HG03280 (cell line): ENCODE measurements at regions not wholly inside any gene's neighbourhood (a gene's known extent, or its start where the extent isn't known, plus 50 kb on each side); places are given as distances from the start of the nearest gene placed in this dataset.
A peak's percentile ranks its signal among the peaks of the same experiment; 100 is the strongest.
"Not testable (repeated sequence)": the region's sequence is repeated elsewhere in the genome, so short reads cannot be mapped to it uniquely, and the experiment has no call there.

Experiments used
- ATAC-seq: cut with Tn5 transposase; IDR thresholded peaks from one replicate; pipeline ENCODE4 v1.9.1; 2021; ENCODE audit warnings: mild to moderate bottlenecking, moderate library complexity; ENCODE audit not compliant: unreplicated experiment

DNA sequence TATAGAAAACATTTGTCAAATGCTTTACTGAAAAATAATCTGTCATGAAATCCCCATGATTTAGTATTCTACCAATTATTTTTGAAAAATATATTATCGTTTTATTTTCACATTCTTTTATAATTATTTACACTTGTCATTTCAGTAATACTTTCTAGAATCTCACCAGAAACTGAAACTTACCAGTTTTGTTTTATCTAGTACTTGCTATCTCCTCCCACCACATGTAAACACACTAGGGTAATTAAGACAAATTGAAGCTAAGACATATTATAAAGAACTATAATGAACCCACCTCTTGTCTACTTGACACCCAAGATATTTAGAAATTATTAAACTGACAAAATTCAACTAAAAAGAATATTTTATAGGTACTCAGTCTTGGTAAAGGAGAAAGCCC is 51.5 kb upstream of the GRM3 start:
- no peak for ATAC-seq

GRCh38 chr7:86574006-86574405 is 69.7 kb upstream of the GRM3 start:
- no peak for ATAC-seq

GRCh38 chr7:86558680-86559501 is 84.8 kb upstream of the GRM3 start:
- no peak for ATAC-seq

- ATAC-seq, result no peak
Measured at GRCh38 chr7:86534641-86535040, 109.1 kb upstream of the GRM3 start.

DNA sequence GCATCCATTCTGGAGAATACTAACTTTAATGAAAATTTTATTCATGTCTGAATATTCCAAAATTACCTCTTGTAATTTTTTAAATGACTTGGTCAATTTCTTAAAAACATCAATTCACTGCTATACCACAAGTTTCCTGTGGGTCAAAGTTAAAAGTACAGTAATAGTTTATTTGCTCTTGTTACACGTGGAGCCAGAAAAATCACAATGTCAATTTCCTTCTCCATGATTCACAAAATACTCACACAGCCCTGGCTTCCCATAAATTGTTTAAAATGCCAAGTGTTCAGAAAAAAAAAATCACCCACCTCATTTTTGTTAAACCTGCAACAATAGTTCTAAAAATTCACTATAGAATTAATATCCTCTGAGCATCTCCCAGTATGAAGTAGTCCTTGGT is 139.5 kb upstream of the GRM3 start:
- no peak for ATAC-seq

DNA sequence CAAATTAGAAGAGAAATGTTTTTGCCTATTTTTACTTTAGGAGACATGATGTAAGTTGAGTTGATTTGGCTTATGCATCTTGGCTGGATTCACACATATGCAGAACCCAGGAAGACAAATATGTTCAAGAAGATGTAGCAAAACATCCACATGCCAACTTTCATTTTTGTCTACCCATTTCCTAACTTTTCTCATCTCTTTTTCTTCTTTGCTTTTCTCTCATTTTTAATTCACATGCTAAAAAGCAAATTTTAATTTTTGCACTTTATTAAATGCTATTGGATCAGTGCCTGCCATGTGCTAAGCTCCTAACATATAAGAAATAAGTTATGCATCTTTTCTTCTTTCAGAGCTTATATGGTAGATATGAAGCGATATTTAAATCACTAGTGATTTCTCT is 143.7 kb upstream of the GRM3 start:
- ATAC-seq, result no peak

DNA sequence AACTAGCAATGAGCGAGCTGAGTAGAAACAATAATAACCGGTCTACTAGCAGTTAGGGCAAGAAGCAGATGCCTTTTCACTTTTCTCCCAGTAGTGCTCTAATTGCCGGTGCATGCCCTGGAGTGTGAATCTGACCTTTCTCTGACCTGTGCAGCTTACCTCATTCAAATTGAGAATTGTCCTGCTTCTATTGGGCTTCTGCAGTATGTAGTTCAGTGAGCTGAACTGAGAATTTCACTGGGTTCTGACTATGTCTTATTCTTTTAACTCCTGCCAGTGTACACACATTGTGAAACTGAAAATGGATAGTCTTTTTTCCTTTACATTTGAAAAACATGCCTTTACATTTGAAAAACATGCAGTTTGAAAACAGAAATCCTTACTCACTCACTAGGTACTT is 157.9 kb upstream of the GRM3 start:
- no peak for ATAC-seq

DNA sequence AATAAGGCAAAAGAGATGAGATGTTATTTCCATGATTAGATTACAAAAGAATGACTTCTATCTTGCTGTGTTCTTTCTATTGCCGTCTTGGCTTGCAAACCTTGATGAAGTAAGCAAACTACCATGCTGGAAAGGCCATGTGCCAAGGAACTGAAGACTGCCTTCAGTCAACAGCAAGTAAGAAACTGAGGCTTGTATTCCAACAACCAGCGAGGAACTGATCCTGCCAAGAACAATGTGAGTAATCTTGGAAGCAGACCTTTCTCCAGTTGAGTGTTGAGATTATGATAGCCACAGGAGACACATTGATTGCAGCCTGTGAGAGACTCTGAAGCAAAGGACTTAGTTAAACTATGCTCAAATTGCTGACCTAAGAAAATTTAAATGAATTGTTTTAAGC is 164.6 kb upstream of the GRM3 start:
- no peak for ATAC-seq

GRCh38 chr7:86477343-86477935 is 166.3 kb upstream of the GRM3 start:
- no peak for ATAC-seq

DNA sequence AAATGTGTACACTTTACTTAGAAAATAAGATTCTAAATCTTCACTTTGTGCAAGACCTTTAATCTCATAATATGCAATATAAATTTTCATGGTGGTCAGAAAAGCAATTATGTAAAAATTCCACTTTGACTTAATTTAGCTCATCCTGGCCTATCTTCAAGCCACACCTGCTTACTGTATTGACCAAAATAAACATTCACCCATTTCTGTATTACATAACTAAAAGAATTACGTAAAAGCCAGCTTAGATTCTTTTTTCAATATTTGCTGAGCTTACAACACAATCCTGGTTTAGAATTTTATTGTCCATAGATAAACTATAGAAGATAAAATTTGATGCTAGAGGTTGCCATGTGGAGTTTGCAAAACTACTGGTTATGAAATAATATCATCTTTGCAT is 172.9 kb upstream of the GRM3 start:
- ATAC-seq, result no peak

DNA sequence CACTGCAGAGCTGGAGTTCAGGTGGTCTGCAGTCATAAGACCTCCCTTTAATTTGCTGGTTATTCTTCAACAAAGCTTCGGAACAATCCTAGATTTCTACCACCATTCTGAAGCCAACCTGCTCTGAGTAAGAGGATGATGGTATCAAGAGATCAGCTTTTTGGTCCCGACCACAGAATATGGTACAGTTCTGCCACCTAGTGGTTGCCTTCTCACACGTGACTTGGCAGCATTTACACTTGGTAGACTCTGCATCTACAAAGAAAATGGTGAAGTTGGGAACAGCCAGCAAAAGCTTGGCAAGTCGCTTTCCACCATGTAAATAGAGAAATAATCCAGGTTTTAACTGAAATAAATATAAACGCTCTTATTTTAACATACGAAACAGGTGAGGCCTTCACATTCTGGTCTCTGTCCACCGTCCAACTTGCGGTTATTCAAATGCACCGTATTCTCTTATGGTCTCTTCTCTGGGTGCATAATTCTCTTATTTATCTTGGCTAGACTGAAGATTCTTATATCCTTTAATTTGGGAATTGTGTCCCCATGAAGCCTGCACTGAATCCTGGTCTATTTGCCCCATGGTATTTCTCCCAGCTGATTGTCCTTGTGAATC is 173.9 kb upstream of the GRM3 start:
- peak; percentile 99 for ATAC-seq

DNA sequence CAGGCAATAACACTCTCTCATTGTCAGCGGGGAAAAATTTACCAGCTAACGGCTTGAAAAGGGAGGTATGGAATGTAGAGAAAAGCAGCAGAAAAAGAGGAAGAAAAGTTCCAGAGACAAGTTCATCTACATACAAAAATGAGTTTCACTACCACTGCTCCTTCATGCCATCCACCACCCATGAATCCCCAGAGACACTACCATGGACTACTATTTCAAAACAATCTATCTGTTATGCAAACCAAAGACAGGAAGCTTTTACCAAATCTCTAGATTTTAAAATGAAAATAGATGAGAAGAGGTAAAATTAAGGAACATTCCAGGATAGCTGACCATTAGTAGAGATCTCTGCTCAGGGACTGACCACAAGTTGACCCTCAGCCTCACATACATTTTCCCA is 189.0 kb upstream of the GRM3 start:
- ATAC-seq, result no peak

DNA sequence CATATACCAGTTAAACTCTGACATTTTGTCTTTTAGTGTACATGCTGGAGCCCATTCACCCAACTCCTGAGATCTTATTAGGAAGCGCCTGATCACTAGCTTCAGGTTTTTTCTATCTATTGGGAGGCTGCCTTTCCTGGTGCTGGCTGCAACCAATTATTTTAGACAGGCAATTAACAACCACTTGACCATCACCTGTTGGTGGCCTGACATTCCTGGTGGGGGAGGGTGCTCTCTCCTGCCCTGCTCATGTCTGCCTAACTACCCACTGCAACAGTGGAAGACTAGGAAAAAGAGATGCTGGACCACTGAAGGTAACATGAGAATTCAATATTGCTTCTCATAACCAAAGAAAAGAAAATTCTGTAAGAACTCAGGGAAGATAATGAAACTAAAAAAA is 190.3 kb upstream of the GRM3 start:
- ATAC-seq, result no peak

DNA sequence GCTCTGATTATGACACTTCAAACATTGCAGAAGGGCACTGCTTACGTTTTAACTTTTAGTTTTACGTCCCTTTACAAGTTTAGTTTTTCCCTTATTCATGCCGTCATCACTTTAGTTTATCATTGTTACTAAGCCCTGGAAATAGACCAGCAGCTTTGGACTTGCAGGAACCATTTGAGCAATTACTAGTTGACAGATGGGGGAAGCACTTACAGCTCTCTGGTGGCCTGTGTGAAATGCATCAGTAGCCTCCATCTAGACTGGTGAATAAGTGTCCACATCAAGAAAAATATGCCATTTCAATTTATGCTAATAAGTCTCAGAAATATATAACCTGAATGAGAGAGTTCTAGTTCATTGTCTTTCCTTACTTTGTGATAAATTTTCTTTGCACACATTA is 194.9 kb upstream of the GRM3 start:
- no peak for ATAC-seq

- ATAC-seq, result no peak
Measured at GRCh38 chr7:86445285-86445684, 198.4 kb upstream of the GRM3 start.

- no peak for ATAC-seq
Measured at GRCh38 chr7:86444245-86444644, 199.5 kb upstream of the GRM3 start.

GRCh38 chr7:86440420-86440819 is 203.3 kb upstream of the GRM3 start:
- ATAC-seq, result not testable (repeated sequence)

DNA sequence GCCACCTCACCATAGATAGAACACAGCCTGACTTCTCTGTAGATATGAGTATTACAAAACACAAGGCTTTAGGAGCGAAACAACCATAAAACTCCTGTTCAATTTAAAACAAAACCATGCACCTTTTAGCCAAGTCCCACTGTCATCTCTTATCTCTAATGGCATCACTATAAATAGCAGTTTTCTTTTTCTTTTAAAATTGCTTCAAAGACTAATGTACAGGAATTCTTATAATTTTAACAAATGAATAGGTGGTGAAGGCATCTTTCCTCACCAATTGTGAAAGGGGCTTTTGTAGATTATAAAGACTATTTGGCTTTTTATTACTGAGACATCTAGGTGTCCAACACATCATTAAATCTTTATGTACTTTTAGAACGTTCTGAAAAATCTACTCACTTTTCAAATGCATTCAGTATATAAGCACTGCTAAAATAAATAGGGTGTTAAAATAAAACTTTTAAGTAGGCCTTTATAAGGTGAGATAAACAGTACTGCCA is 205.7 kb upstream of the GRM3 start:
- ATAC-seq, result no peak

DNA sequence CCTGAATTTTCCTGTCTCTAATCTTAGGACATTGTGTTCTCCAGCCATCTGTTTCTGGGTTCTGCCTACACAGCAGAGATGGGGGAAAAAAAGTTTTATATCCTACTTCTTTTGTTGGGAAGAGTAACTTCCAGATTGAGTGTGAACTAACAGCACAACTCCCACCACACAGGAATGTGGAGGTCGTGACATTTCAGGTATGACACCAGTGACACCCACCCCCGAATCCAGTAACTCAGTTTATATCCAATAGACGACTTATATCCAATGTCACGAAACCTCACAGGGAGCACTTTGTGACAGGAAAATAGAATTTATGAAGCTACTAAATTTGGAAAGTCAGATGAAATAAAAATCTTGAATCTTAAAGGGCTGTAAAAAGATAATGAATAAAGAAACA is 211.9 kb upstream of the GRM3 start:
- ATAC-seq, result no peak

DNA sequence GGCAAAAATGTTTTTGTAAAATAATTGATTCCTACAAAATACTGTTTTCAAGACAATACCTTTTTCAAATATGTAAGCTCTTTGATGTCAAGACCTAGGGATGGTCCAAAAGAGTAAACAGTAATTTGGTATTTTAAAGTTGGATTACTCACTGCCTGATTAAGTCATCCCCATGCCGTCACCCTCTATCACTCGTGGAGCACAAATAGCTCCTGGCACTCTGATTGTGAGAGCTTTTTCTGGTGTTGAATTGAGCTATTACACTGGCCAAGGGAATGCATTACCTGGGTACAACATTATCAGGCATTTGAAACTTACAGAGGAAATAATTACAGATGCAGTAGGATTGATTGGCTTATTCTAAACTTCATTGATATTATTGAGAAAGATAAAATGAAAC is 231.9 kb upstream of the GRM3 start:
- ATAC-seq, result no peak

GRCh38 chr7:86407291-86407690 is 236.4 kb upstream of the GRM3 start:
- no peak for ATAC-seq

DNA sequence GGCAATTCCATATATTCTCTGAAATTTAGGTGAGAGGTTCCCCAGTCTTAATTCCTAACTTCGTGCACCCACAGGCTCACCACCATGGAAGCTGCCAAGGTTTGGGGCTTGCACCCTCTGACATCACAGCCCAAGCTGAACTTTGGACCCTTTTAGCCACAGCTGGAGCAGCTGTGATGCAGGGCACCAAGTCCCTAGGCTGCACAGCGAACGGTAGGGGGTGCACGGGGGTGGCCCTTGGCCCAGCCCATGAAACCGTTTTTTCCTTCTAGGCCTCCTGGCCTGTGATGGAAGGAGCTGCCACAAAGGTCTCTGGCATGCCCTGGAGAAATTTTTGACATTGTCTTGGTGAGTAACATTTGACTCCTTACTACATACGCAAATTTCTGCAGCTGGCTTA is 251.9 kb upstream of the GRM3 start:
- ATAC-seq, result no peak
